ENCODE measurements at regions not wholly inside any gene's neighbourhood (a gene's known extent, or its start where the extent isn't known, plus 50 kb on each side); places are given as distances from the start of the nearest gene placed in this dataset.
"Not testable (repeated sequence)": the region's sequence is repeated elsewhere in the genome, so short reads cannot be mapped to it uniquely, and the experiment has no call there.

DNA sequence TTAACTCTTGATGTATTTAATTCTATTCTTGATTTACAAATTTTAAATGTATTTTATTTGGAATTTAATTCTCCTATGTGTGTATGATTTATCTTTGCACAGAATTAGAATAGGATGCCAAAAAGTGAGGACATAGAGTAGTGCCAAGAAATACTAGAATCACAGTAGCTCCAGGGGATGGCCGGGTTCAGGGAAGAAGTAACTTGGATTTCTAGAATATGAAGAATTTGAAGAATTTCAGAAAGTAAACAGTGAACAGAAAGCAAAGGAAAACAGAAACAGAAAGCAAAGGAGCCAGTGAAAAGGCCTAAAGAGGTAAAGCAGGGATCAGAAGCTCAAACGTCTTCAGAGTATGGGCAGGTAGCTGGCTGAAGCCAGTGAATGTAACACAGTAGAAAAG is 1187.6 kb downstream of the RPA4 start:
- no peak for DNase-seq

- DNase-seq: no peak
Observed at GRCh38 chrX:98077440-98077839, 1193.7 kb downstream of the RPA4 start.

- DNase-seq: no peak
Observed at GRCh38 chrX:98111684-98112083, 1228.0 kb downstream of the RPA4 start.

DNA sequence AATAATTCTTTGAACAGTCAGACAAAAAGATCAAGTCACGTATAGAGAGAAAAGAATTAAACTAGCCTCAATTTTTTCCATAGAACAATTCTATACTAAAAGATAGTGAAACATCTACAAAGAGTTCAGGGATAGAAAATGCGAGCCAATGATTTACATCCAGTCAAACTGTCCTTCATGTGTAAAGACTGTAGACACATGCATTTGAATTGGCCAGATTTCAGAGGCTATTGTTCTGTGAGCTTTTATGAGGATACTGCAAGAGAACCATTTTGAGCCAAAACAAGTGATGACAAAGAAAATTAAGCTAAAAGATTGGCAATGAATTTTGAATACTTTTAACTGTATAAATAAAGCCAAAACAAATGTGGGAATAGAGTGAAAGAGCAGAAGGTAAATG is 1230.3 kb downstream of the RPA4 start:
- DNase-seq: no peak

DNA sequence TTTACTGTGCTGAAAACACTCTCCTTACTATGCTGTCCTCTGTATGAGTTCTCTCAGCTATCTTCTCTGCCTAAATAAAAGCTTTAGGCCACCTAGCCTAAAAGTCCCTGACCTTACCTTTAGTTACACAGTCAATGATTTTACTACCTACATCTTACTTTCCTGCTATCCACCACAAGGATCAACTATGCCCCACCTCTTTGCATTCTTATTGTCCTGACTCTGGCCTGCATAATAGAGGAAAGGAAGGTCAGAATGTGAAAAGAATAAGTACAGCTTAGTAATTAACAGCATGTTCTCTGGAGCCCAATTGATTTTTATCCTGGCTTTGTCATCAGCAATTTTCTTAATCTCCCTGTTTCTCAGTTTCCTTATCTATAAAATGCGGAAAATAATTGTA is 1257.8 kb downstream of the RPA4 start:
- DNase-seq: no peak

GRCh38 chrX:98191003-98191402 is 1307.3 kb downstream of the RPA4 start:
- no peak for DNase-seq

DNA sequence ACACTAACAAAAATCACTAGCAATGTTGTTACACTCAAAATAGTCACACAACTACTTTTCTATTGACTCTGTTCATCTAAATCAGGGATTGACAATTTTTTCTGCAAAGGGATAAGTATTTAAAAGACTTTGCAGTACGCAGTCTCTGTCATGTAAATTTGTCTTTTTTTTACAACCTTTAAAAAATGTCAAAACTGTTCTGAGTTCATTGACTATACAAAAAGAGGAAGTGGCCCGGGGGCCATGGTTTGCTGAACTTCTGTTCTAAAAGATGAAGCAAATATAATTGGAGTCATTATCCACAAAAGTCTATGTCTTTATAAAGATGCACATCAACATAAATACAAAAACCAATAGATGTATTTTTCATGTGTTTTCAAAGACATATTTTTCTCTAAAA is 1310.3 kb downstream of the RPA4 start:
- no peak for DNase-seq

GRCh38 chrX:98203800-98204199 is 1320.1 kb downstream of the RPA4 start:
- no peak for DNase-seq

- no peak for DNase-seq
Observed at GRCh38 chrX:98207947-98208346, 1324.2 kb downstream of the RPA4 start.

GRCh38 chrX:98231003-98231402 is 1347.3 kb downstream of the RPA4 start:
- DNase-seq: no peak

DNA sequence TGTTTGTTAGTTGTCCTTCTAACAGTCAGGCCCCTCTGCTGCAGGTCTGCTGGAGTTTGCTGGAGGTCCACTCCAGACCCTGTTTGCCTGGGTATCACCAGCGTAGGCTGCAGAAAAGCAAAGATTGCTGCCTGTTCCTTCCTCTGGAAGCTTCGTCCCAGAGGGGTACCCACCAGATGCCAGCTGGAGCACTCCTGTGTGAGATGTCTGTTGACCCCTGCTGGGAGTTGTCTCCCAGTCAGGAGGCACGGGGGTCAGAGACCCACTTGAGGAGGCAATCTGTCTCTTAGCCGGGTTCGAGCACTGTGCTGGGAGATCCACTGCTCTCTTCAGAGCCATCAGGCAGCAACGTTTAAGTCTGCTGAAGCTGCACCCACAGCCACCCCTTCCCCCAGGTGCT is 1356.4 kb downstream of the RPA4 start:
- DNase-seq: not testable (repeated sequence)

DNA sequence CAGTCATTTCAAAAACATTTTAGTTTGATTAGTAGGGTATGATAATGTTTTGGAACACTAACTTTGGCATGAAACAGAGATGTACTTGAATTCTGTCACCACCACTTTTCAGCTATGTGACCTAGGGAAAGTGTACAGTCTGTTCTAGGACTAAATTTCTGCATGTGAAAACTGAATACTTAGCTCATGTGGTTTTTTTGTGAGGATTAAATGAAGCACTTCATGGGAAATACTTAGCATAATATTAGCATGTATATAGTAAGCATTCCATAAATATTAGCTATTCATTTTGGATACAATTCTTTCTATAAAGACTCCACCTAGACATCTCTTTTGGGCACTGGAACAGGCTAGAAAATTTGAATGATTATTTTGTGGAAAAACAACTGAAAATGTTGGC is 1379.4 kb downstream of the RPA4 start:
- no peak for DNase-seq

DNA sequence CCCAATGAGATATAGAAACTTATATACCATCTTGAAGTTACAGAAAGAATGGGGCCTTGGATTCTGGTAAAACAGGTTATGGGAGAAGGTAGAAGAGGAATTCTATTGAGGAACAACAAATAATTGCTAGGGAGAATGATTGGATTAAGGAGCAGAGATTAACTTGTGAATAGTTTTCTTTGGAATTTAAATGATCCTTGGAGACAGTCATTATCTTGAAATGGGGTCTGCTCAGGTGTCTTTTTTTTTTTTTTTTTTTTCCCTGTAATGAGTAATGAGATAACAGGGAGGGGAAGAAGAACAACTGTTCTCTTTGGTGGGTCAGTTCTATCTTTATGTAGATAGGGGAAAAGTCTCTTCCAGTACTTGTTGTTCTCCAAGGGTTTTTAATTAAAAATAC is 1406.0 kb downstream of the RPA4 start:
- DNase-seq: no peak

DNA sequence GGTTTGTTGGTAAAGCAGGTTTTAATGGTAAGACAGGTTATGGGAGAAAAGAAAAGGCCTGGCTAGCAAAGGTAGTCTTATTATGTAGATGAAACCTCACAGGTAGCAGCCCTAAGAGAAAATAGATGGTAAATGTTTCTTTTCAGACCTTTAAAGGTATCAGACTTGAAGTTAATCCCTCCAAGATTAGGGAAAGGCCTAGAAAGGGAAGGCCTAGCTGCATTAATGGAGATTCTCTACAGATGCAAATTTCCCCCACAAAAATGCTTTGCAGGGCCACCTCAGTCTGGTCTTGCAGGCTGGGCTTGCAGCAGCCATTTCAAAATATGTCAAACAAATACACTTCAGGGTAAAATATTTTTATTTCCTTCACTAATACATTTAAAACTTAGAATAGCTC is 1410.6 kb downstream of the RPA4 start:
- no peak for DNase-seq

DNA sequence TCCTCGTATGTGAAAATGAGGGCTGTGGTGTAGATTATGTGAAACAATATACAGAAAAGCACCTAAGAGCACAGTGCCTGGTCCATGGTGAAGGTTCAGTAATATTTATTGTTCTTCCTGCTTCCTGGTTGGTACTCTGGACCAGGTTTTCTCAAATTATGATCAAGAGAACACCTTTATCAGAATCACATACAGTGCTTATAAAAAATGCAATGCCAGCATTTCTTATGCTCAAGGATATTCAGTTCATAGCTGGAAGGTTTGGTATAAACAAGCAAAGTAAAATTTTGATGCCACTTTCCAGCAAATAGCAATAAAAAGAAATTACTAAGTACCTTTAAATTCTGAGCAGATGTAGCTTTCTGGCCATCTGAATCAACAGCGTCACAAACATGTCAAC is 1412.4 kb downstream of the RPA4 start:
- no peak for DNase-seq

DNA sequence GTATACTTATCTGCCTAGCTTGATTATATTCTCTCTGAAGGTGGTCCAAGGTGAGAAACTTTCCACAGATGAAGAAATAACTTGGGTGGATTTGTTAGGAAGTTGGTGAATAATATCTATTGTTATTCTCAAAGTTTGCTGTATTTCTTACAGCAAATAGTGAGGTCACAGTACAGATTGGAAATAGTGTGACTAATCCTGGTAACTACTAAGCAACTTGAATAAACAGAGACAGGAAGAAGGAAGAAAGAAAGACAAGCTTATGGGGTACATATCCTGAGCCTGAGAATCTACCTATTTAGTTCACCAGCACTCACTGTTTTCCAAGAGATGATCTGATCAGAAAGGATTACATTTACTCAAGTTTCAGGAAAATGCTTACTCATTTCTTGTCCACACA is 1416.1 kb downstream of the RPA4 start:
- no peak for DNase-seq

DNA sequence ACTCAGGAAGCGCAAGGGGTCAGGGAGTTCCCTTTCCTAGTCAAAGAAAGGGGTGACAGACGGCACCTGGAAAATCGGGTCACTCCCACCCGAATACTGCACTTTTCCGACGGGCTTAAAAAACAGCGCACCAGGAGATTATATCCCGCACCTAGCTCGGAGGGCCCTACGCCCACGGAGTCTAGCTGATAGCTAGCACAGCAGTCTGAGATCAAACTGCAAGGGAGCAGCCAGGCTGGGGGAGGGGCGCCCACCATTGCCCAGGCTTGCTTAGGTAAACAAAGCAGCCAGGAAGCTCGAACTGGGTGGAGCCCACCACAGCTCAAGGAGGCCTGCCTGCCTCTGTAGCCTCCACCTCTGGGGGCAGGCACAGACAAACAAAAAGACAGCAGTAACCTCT is 1416.8 kb downstream of the RPA4 start:
- not testable (repeated sequence) for DNase-seq

GRCh38 chrX:98331407-98331806 is 1447.7 kb downstream of the RPA4 start:
- no peak for DNase-seq

- no peak for DNase-seq
Observed at GRCh38 chrX:98338544-98338943, 1454.8 kb downstream of the RPA4 start.

DNA sequence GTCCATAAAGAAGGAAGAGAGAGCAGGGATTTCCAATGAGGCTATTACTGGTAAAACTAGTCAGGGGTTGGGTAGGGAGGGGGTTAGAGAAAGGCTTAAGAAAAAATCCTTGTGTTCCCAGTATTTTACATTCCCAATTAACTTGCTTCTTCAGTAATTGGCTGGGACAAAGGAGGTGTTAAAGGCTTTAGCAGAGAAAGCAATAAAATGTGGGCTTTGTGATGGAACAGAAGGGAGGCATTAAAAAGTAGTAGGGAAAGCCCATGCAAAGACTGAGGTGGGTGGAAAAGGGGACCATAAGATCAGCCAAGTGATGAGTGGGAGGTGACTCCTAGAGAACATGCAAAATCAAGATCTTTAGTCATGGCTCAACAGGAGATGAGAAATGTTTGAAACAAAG is 1467.2 kb downstream of the RPA4 start:
- DNase-seq: no peak

- DNase-seq: no peak
Observed at GRCh38 chrX:98357146-98357545, 1473.4 kb downstream of the RPA4 start.

GRCh38 chrX:98362630-98363029 is 1478.9 kb downstream of the RPA4 start:
- no peak for DNase-seq

- no peak for DNase-seq
Observed at GRCh38 chrX:98371994-98372393, 1488.3 kb downstream of the RPA4 start.

GRCh38 chrX:98379134-98379533 is 1495.4 kb downstream of the RPA4 start:
- no peak for DNase-seq

- DNase-seq: no peak
Observed at GRCh38 chrX:98380106-98380505, 1496.4 kb downstream of the RPA4 start.

- no peak for DNase-seq
Observed at GRCh38 chrX:98380556-98380955, 1496.8 kb downstream of the RPA4 start.
